NCI-H128 (cell line): ENCODE measurements at regions not wholly inside any gene's neighbourhood (a gene's known extent, or its start where the extent isn't known, plus 50 kb on each side); places are given as distances from the start of the nearest gene placed in this dataset.
"Not testable (repeated sequence)": the region's sequence is repeated elsewhere in the genome, so short reads cannot be mapped to it uniquely, and the experiment has no call there.

Experiments used
- DNase-seq: peaks from one replicate; lab custom pipeline; 2025; ENCODE audit not compliant: unreplicated experiment; lab: John Stamatoyannopoulos, UW

GRCh38 chr3:18085429-18085828, 339.7 kb downstream of the SATB1 start:
- DNase-seq = no peak

DNA sequence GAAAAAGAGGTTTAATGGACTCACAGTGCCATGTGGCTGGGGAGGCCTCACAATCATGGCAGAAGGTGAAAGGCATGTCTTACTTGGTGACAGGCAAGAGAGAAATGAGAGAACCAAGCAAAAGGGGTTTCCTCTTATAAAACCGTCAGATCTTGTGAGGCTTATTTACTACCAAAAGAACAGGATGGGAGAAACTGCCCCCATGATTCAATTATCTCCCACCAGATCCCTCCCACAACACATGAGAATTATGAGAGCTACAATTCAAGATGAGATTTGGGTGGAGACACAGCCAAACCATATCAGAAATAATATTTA, 340.8 kb upstream of the TBC1D5 start:
- not testable (repeated sequence) for DNase-seq

DNA sequence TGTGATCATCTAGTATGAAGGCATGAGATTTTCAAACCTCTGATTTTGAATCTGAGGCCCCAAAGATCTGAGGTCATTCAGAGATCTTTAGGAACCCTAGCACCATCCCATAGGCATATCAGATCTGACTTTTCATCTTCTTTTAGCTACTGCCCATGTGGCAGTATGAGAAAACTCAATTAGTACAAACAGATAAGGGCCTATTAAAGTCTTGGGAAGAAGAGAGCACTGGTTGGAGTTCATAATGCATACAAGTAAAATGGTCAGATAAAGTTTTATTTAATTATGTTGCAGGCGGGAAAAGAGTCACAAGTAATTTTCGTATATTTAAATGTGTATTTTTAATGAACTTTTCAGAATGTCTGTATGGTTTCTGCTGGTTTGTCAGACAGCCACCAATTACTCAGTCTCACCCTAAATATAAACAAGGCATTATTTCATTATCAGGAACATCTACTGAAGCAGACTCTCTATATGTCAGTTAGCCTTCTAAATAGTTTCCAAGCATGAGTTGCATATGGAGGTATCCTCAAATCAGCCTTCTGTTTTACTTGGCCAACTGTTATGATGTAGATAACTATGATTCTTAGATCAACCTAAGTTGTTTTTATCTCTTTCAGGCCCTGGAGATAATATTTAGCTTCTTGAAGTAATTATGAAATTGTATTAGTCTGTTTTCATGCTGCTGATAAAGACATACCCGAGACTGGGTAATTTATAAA, 340.3 kb upstream of the TBC1D5 start:
- DNase-seq = no peak

DNA sequence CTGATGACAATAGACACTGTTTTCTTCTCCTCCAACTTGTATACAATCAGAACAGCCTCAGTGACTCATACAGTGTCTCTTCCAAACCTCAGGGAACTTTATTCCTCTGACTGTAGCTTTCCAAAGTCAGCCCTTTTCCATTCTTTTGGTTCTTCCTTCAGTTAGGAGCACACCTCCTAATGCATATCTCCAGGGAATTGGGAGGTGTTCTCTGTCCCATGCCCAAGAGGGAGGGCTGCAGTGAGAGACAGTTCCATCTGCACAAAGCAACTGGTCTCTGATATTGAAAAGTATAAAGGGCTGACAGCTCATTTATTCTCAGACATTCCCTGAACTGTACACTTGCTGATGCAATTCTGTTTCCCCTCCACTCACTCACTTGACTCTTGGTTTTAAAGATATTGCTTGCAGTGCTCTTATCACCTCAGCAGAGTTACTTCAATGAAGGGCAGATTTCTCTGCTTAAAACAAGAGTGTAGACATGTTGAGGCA, 337.8 kb upstream of the TBC1D5 start:
- no peak for DNase-seq

DNA sequence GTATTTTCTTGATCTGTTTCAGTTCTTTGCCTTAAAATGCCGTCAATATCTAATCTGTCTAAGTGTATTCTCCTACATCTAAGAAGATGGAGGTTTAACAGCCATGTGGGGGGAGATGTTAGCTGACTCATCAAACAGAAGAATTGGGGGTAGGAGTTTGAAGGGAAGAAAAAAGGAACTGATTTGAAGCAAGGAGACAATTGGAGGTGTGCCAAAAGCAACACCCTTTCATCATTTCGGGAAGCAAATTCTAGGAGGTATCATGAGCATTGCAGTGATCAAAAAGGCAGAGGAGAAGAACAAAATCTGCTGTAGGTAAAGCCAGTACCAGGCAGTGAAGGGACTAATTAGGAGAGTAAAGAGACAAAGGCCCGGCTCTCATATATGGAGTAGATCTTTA, 337.3 kb upstream of the TBC1D5 start:
- DNase-seq = no peak

- no peak for DNase-seq
Measured at GRCh38 chr3:18079062-18079461, 336.6 kb upstream of the TBC1D5 start.

DNA sequence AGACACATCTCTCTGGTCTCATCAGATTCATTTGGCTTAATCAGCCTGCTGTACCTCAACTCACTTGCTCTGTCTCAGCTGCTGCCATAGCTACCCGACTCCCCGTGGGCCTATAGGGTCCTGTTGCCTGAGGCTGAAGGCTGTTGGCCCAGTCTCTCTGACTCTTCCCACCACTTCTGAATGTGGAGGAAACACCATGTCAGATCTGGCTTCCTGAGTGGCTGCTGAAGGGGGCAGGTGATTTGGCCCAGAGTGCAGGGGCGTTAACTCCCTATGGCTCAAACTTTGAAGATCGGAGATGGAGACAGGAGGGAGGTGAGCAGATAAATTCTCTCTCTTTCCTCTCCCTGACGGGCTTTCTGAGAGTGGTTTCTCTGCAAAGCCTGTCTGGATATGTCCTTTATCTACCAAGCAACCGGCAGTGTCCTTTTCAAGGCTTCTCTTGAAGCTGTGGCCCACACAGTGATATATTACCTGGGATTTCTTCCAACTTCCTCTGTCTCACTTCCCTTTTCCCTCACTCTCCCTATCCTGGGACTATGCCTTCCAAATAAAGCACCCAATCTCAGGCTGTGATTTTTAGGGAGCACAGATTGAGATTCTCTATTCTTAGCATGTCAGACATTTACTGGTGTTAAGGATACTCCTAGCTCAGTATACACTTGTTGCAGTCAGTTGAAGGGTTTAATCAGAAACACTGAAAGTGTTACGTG, 334.9 kb upstream of the TBC1D5 start:
- no peak for DNase-seq

DNA sequence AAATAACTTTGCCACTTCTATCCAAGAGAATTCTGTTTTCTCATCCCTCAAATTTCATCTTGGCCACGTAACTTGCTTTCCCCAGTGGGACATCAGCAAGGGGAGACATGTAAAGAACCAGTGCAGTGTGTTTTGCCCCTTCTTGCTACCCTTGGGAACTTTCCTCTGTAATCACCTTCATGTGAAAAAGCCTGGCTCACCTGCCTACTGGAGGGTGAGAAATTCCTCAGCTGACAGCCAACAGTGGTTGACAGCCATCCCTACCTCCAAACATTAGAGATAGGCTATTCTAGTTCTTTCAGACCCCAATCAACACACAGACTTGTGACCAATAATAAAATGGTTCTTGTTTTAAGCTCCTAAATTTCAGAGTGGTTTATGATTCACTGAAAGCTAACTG, 333.9 kb upstream of the TBC1D5 start:
- no peak for DNase-seq

- no peak for DNase-seq
Measured at GRCh38 chr3:18075799-18076198, 333.4 kb upstream of the TBC1D5 start.

GRCh38 chr3:18071833-18072232, 329.4 kb upstream of the TBC1D5 start:
- DNase-seq = no peak

- DNase-seq = no peak
Measured at GRCh38 chr3:18070944-18071343, 328.5 kb upstream of the TBC1D5 start.

DNA sequence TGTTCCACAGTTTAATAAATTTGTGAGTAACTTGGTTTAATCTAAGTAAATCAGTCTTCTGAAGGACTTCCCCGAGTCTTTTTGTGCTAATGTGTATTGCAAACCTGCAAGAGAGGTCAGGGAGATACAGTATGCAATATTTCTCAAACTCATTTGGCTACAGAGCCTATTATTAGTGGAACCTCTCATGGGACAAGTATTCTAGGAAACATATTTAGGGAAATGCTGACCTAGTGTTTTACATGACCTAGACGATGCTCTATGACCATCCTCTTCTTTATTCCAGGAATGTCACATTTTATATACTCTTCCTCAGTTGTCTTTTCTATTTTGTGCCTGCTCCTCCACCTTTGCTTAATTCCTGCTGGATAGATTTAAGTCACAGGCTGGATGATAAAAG, 327.8 kb upstream of the TBC1D5 start:
- DNase-seq = no peak

DNA sequence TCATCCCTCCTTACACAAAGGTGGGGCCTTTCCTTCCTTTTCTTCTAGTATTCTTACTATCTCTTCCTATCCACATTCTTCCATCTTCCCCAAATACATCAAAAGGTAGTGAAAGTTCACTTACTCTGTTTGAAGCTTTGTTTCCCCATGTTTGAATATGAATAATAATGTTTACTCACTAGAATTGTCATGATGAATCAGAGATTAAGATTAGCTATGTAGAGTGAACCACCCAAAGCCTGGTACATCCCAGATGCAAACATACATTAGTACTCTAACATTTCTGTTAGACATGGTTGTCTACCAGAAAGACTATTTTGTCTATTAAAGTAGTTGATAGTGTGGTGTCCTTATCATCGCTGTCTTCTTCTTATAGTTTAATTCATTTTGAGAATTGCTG, 327.1 kb upstream of the TBC1D5 start:
- no peak for DNase-seq

DNA sequence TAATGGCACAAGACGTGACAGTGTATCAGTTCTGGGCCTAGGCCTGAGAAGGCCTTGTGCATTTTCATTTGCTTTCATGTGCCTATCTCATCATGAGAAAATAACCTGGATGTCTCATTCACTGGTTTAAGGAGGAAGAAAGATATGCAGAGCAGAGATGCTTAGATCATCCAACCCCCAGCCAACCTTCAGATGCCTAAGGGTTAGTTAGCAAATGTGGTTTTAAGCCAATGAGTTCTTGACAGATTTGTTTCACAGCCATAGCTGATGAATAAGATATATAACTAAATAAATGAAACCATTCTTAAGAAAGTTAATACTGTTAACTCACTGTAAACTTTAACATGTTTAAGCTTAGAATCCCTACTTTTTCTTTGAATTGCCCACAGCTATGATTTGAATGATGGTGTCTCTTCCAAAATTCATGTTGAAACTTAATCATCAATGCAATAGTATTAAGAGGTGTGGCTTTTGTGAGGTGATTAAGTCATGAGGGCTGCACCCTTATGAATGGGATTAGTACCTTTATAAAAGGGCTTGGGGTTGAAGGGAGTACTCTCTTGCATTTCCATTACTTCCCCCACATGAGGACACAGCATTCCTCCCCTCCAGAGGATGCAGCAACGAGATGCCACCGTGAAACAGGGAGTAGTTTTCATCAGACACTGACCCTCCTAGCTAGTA, 324.6 kb upstream of the TBC1D5 start:
- no peak for DNase-seq

GRCh38 chr3:18064586-18064985, 322.2 kb upstream of the TBC1D5 start:
- DNase-seq = no peak

DNA sequence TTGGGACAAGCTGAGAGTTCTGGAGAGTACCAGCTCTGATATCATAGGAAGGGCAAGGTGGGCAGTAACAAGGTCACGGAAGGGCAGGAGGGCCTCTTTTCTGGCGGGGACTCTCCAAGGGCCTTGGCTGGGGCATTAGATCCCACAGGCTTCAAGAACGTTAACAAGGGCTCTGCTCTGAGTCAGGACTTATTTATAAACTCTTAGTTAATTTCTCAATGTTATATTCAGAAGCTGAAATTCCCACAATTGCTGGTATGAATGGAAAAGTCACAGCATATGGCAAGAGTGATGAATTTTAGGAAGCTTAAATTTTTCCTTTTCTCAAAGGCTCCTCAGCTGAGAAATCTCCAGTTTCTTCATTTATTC, 320.2 kb upstream of the TBC1D5 start:
- no peak for DNase-seq

DNA sequence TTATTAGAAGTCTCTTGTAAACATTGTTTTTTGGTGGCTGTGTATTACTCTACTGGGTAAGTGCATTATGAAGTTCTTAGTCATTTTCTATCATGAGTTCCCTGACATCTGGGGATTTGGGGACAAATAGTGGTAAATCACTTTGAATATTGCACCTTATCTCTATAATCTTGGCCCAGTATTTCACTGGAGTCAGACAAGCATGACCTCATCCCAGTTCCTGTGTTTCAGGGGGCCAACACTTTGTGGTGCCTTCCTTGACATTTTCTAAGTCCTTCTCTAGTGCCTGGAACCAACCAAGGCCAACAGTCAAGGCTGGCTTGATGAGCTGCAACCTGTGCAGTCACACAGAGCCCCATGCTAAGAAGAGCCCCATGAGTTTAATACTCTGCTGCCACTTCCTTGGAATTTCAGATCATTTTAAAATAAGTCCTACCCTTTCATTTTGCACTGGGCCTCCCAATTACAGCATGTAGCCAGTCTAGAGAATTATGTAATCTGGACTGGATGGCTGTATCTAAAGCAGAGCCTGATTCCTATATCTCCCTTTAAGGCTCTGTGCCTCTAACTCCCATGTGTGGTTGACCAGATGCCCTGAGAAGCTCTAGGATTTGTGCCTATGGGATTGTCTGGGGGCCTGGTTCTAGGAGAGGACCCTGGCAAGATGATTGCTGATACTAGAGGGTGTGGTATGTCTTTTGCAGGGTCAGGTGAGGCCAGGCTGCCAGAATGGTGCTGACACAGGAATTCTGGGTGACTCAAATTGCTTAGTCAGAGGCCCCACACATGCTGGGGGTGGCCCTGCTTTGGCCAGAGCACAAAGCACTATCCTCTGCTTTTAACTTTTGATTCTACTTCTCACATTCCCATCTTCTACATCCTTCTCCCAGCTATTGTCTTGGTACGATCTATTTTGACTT, 319.6 kb upstream of the TBC1D5 start:
- no peak for DNase-seq

GRCh38 chr3:18058666-18059065, 316.2 kb upstream of the TBC1D5 start:
- DNase-seq = no peak

DNA sequence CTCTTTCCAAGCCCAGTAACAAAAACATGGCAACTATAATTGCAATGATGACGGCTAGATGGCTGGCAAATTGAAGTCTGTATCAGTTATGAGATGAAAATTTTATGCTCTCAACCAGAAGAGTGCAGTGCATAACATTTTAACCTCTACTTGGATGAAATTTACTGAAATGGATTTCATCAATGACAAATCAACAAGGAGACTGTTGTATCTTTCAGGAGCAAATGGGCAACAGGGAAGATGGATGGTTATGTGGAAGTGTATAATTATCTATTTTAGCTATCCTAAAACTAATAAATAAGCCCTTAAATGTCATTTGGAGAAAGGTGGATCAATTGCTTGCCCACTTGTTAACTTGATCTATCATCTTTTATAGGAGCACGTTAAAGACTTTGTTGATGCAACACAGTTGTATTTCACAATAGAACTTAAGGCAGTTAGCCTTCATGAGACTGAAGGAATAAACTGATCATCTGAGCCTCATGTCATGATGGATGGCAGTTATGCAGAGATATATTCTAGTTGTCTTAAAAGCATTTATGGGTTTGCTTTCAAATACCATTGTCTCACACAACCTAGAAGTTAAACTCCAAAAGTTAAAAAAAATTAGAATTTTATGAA, 315.1 kb upstream of the TBC1D5 start:
- DNase-seq = no peak

DNA sequence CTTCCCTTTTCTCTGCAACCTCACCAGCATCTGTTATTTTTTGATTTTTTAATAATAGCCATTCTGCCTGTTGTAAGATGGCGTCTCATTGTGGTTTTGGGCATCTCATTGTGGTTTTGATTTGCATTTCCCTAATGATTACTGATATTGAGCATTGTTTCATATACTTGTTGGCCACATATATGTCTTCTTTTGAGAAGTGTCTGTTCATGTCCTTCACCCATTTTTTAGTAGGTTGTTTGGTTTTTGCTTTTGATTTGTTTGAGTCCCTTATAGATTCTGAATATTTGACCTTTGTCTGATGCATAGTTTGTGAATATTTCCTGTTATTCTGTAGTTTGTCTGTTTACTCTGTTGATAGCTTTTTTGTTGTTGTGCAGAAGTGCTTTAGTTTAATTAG, 312.2 kb upstream of the TBC1D5 start:
- DNase-seq = no peak

DNA sequence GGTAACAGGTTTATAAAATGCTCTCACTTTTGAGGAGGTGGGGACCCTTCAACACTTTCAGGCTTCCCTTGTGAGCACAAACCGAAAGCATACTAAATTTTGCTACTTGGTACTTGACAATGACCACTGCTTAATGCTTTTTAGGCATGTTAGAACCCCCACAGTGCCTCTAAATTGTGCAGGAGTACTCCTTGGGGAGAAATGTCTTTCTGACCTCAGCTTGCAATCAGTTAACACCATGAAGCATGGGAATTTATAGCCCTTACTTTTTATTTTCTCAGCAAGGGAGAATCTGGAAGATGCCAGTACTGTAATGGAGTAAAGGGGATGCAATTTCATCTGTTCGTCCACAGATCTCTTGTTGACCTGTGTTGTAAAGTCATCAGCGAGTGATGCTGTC, 308.9 kb upstream of the TBC1D5 start:
- DNase-seq = no peak
